Activated CD4-positive, alpha-beta T cell treated with anti-CD3 and anti-CD28 coated beads for 36 hours (primary cell): ENCODE measurements at regions not wholly inside any gene's neighbourhood (a gene's known extent, or its start where the extent isn't known, plus 50 kb on each side); places are given as distances from the start of the nearest gene placed in this dataset.
"Not testable (repeated sequence)": the region's sequence is repeated elsewhere in the genome, so short reads cannot be mapped to it uniquely, and the experiment has no call there.

Experiments
- ATAC-seq: fragments of 200-7000 bp; cut with Tn5 transposase; one replicate; pipeline ENCODE4 v1.10.0; 2021; ENCODE audit warnings: mild to moderate bottlenecking, moderate library complexity
- CTCF ChIA-PET: fragments of 350-600 bp; sonication (Branson Sonifier 250); formaldehyde crosslinking; loops from one replicate; lab custom pipeline; 2021; ENCODE audit warnings: antibody characterized with exemption; lab: Charles Lee
- POLR2A ChIA-PET: fragments of 350-600 bp; sonication (Branson Sonifier 250); formaldehyde crosslinking; loops from one replicate; lab custom pipeline; 2021; ENCODE audit warnings: antibody characterized with exemption, inconsistent platforms; lab: Charles Lee
- DNase-seq: peaks from one replicate; pipeline ENCODE4 v3.0.0-alpha.2; 2020
- H3K27ac Mint-ChIP-seq: one replicate; pipeline ENCODE4 v1.8.0; 2021; ENCODE audit warnings: mixed read lengths
- H3K27me3 Mint-ChIP-seq: one replicate; pipeline ENCODE4 v1.8.0; 2021; ENCODE audit warnings: mixed read lengths
- H3K36me3 Mint-ChIP-seq: one replicate; pipeline ENCODE4 v1.8.0; 2021; ENCODE audit warnings: low read depth, mixed read lengths
- H3K4me1 Mint-ChIP-seq: one replicate; pipeline ENCODE4 v1.8.0; 2021; ENCODE audit warnings: mixed read lengths
- H3K4me3 Mint-ChIP-seq: one replicate; pipeline ENCODE4 v1.8.0; 2021; ENCODE audit warnings: mild to moderate bottlenecking, moderate library complexity, mixed read lengths
- H3K9me3 Mint-ChIP-seq: one replicate; pipeline ENCODE4 v1.8.0; 2021; ENCODE audit warnings: low read depth, mixed read lengths
- intact Hi-C, 2 experiments: fragments of 100-400 bp; cut with DNase I in 1 of 2; cut with micrococcal nuclease in 1 of 2; formaldehyde crosslinking; loops; one replicate each; pipeline versions ENCODE4 v1.14.2 to v1.15.1; 2022 to 2024; cut with DNase I, micrococcal nuclease

DNA sequence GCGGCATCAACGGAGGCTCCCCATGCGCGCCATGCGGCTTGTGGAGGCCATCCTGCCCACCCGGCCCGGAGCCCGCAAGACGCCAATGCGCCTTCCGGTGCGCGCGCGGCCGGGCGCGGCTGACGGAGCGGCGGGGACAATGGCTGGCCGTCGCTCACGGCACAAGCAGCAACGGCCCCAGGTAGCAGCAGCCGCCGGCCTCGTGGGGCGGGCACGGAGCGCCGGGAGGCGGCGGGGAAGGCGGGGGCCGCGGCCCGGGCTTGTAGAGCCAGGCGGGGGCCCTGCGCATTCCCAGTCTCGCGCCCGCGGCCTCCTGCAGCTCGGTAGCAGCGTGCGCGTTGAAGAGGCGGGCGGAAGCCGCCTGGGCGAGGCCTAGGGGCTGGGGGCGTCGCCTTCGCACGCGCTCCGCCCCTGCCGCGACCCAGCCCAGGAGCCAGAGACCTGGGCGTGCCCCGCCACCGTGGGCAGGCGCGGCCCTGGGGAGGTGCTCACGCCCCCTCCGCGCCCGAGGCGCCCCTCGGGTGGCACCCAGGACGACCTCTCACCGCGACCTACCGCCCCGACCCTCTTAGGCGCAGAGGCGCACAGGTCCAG is 207.1 kb upstream of the PRKX start:
- CTCF ChIA-PET, H3K27me3 Mint-ChIP-seq, H3K9me3 Mint-ChIP-seq: not testable (repeated sequence)

DNA sequence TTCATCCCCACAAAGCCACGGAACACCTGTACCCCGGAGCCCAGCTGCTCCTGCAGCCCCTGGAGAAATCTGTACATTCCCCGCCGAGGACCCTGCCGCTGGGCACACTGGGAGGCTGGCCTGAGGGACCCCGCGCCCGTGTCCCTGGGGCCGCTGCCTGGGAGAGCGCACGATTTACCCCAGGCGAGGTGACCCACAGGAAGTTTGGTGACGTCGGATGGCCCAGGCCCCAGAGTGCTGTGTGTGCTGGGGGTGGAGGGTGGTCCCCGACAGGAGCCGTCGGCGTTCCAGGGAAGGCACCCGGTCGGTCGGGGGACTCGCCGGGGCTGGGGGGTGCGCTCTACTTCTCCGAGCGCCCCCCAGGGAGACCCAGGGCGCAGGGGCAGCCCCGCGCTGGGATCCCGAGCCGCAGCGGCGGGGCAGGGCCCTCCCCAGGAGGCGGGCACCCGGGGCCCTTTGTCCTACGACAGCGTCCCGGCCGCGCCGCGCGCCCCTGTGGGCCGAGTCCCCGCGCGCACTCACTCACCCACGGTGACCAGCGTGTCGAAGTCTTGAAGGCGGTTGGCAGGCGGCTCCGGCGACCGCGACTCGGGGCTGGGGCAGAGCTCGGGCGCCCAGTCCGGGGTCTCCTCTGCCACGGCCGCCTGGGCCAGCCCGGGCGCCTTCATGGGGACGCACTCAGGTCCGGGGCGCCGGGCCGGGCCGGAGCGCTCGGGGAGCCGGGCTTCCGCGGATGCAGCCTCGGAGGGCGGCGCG is 206.4 kb upstream of the PRKX start:
- DNase-seq, H3K27me3 Mint-ChIP-seq, H3K4me3 Mint-ChIP-seq, ATAC-seq, H3K9me3 Mint-ChIP-seq, POLR2A ChIA-PET, H3K27ac Mint-ChIP-seq, H3K4me1 Mint-ChIP-seq, H3K36me3 Mint-ChIP-seq, intact Hi-C loops, CTCF ChIA-PET: not testable (repeated sequence)

More for the DNA sequence above, 207.1 kb upstream of the PRKX start:
- H3K27ac Mint-ChIP-seq, H3K4me3 Mint-ChIP-seq, POLR2A ChIA-PET, H3K4me1 Mint-ChIP-seq, H3K36me3 Mint-ChIP-seq, intact Hi-C loops, DNase-seq: not testable (repeated sequence)
- ATAC-seq = peak; percentile 96

DNA sequence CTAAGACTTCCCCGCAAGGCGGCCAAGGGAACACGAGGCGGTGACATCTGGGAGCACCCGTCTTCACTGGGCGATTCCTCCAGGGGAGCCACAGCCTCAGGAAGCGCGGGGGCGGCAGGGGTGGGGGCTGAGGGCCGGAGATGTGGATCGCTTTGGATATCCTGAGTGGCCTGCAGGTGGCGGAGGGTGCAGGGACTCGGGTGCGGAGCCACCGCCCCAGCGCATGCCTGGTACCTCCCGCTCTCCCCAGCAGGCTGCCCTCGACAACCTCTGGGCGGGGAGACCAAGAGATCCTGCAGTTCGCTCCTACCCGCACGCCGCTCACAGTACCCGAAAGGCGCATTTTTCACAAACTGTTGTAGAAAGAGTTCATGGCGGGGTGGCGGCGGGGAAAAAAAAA is 201.4 kb upstream of the PRKX start:
- POLR2A ChIA-PET = not testable (repeated sequence)

DNA sequence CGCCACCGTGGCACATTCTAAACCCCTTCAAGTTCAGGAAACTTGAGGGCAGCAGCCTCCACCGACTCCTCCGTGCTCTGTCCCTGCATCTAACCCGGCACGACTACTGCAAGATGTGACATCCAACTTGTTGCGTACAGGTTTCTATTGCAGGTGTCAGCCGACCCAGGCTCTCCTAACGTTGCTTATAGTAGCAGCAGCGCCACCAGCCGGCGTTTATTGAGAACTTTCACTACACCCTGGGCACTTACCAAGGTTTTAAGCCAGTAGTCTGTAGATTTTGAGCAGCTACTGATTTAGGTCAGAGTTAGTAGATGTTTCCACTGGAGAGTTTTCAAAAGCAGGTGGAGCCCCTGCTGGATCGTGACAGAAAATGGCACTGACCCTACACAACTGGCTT is 200.6 kb upstream of the PRKX start:
- H3K4me1 Mint-ChIP-seq, ATAC-seq, H3K4me3 Mint-ChIP-seq, DNase-seq, intact Hi-C loops, H3K36me3 Mint-ChIP-seq, POLR2A ChIA-PET, CTCF ChIA-PET, H3K27ac Mint-ChIP-seq, H3K9me3 Mint-ChIP-seq, H3K27me3 Mint-ChIP-seq: not testable (repeated sequence)

More for the DNA sequence above, 201.4 kb upstream of the PRKX start:
- H3K27ac Mint-ChIP-seq, DNase-seq, H3K36me3 Mint-ChIP-seq, H3K27me3 Mint-ChIP-seq, intact Hi-C loops, H3K9me3 Mint-ChIP-seq, CTCF ChIA-PET, H3K4me3 Mint-ChIP-seq, H3K4me1 Mint-ChIP-seq, ATAC-seq: not testable (repeated sequence)

DNA sequence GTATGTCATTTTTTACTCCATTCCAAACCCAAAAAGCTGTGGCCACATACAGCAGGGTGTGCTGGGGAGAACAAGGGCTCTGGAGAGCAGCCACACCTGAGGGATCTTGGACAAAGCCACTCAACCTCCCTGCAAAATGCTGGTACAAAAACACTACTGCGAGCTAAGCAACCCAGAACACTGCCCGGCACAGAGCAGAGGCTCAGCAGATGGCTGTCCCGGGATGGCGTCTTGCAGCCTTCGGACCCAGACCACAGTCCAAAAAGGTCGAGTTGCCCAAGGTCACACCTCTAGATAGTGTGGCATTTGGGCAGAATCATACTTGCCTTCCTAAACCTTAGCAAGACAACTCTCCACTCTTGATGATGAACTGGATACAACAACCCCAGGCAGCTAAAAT is 197.6 kb upstream of the PRKX start:
- H3K4me3 Mint-ChIP-seq, CTCF ChIA-PET, H3K4me1 Mint-ChIP-seq, H3K36me3 Mint-ChIP-seq, ATAC-seq, POLR2A ChIA-PET, H3K9me3 Mint-ChIP-seq, intact Hi-C loops, DNase-seq, H3K27me3 Mint-ChIP-seq, H3K27ac Mint-ChIP-seq: not testable (repeated sequence)

DNA sequence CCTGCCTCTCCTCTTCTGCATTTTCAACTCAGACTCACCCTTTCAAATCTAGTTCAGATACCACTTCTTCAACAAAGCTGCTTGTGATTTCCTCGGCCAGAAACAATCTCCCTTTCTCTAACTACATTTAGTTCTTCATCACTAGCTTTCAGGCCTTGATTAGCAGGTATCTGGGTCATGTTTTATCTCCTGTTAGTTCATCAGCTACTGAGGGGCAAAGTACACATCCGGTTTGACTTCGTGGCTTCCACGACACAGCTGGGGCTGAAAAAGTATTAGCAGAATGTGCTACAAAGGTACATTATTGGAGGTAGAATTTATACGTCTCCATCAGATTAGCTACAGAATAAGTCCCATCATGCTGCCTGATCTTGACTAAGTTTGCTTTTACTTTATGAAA is 197.2 kb upstream of the PRKX start:
- H3K4me3 Mint-ChIP-seq, DNase-seq, H3K27me3 Mint-ChIP-seq, H3K4me1 Mint-ChIP-seq, ATAC-seq, H3K36me3 Mint-ChIP-seq, H3K27ac Mint-ChIP-seq, POLR2A ChIA-PET, H3K9me3 Mint-ChIP-seq, CTCF ChIA-PET, intact Hi-C loops: not testable (repeated sequence)

DNA sequence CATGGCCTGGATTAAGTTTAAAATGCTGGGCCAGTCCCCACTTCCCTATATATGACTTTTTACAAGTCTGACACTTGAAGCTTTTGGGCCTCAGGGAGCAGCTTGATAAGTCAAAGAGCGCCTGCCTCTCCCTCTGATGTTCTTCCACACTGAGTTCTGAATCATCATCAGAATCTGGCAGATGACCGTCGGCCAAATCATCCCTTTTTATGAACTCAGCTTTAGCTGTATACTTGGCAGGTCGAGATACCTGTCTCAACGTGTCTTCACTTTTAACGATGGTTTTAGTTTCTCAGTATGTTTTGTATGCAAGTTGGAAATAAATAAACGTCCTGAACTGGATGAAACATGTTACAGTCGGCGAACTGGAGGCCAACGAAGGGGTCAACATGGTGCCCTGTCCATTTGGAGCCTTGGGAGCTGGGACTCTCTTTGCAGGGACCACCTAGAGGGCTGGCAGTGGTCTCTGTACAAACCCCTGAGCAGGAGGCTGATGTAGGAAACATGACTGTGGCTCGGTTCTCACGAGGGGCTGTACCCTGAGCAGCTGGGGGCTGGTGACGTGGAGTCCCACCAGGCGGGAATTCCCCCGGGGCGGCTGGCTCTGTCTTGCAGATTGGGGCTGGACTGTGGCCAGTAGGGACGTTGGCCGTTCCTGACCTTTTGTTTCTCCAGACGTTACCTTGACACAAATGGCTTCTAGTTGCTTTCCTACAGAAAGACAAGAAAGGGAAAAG is 192.2 kb upstream of the PRKX start:
- H3K4me1 Mint-ChIP-seq, H3K27me3 Mint-ChIP-seq, intact Hi-C loops, H3K4me3 Mint-ChIP-seq, H3K27ac Mint-ChIP-seq, ATAC-seq, DNase-seq, POLR2A ChIA-PET, CTCF ChIA-PET, H3K9me3 Mint-ChIP-seq, H3K36me3 Mint-ChIP-seq: not testable (repeated sequence)

DNA sequence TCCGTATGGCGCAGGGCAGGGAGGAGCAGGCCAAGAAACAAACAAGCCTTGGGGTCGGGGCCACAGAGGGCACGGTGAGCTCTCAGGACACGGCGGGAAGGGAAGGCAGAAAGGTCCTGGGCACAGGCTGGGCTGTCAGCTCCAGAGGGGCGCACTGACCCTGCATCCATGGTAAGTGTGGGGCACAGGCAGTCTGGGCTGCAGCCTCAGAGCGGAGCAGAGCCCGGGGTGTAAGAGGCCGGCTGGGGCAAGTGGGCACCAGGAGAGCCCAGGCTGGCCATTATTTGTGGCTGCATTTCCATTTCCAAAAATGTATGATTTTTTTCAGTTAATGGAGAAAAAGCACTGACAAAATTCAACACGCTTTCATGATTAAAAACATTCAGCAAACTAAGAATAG is 188.8 kb upstream of the PRKX start:
- H3K4me3 Mint-ChIP-seq, H3K36me3 Mint-ChIP-seq, CTCF ChIA-PET, POLR2A ChIA-PET, H3K27me3 Mint-ChIP-seq, H3K4me1 Mint-ChIP-seq, H3K9me3 Mint-ChIP-seq, DNase-seq, intact Hi-C loops, ATAC-seq, H3K27ac Mint-ChIP-seq: not testable (repeated sequence)

DNA sequence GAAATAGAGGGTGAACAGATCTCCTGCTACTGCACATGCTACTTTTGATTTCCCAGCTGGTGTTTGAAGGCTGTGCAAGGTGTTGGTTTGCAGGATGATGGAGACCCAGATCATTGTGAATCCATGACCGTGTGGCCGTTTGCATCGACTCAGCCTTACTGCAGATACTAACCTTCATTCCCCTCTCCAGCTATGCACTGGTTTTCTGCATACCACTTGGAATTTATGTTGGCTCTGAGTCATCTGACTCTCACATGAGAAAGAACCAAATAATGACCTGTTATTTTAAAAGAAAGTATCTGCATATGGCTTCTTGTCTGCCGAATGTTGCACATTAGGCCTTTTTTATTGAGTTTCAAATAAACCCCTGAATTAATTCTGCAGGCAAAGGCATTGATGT is 183.3 kb upstream of the PRKX start:
- POLR2A ChIA-PET, DNase-seq, H3K27ac Mint-ChIP-seq, ATAC-seq, H3K27me3 Mint-ChIP-seq, H3K4me3 Mint-ChIP-seq, H3K4me1 Mint-ChIP-seq, intact Hi-C loops, H3K36me3 Mint-ChIP-seq, H3K9me3 Mint-ChIP-seq, CTCF ChIA-PET: not testable (repeated sequence)

DNA sequence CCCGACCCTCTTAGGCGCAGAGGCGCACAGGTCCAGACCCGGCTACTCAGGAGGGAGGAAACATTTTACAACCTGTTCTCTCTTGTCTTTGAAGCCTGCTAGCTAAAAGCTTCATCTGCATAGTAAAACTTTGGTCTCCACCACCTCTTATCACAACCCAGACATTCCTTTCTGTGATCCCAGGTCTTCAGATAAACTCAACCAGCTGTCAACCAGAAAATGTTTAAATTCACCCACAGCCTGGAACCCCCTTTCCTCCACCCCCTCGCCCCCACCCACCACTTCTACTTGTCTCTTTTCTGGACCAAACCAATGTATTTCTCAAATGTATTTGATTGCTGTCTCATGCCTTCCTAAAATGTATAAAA is 169.1 kb upstream of the PRKX start:
- POLR2A ChIA-PET, H3K9me3 Mint-ChIP-seq, H3K4me1 Mint-ChIP-seq, ATAC-seq, H3K27ac Mint-ChIP-seq, CTCF ChIA-PET, DNase-seq, H3K4me3 Mint-ChIP-seq, intact Hi-C loops, H3K36me3 Mint-ChIP-seq, H3K27me3 Mint-ChIP-seq: not testable (repeated sequence)

DNA sequence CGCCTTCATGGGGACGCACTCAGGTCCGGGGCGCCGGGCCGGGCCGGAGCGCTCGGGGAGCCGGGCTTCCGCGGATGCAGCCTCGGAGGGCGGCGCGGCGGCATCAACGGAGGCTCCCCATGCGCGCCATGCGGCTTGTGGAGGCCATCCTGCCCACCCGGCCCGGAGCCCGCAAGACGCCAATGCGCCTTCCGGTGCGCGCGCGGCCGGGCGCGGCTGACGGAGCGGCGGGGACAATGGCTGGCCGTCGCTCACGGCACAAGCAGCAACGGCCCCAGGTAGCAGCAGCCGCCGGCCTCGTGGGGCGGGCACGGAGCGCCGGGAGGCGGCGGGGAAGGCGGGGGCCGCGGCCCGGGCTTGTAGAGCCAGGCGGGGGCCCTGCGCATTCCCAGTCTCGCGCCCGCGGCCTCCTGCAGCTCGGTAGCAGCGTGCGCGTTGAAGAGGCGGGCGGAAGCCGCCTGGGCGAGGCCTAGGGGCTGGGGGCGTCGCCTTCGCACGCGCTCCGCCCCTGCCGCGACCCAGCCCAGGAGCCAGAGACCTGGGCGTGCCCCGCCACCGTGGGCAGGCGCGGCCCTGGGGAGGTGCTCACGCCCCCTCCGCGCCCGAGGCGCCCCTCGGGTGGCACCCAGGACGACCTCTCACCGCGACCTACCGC is 168.6 kb upstream of the PRKX start:
- H3K4me3 Mint-ChIP-seq, H3K27ac Mint-ChIP-seq, POLR2A ChIA-PET, CTCF ChIA-PET, H3K36me3 Mint-ChIP-seq, H3K4me1 Mint-ChIP-seq, intact Hi-C loops, H3K27me3 Mint-ChIP-seq, H3K9me3 Mint-ChIP-seq, DNase-seq: not testable (repeated sequence)
- peak; percentile 97 for ATAC-seq
